Activated CD8-positive, alpha-beta T cell treated with anti-CD3 and anti-CD28 coated beads for 36 hours (primary cell): ENCODE measurements at regions not wholly inside any gene's neighbourhood (a gene's known extent, or its start where the extent isn't known, plus 50 kb on each side); places are given as distances from the start of the nearest gene placed in this dataset.

Experiments
- ATAC-seq: fragments of 200-7000 bp; cut with Tn5 transposase; one replicate; pipeline ENCODE4 v1.10.0; 2021; ENCODE audit warnings: mild to moderate bottlenecking, moderate library complexity
- CTCF ChIA-PET: fragments of 350-600 bp; sonication (Branson Sonifier 250); formaldehyde crosslinking; loops from one replicate; lab custom pipeline; 2021; ENCODE audit warnings: antibody characterized with exemption; lab: Charles Lee
- POLR2A ChIA-PET: fragments of 350-600 bp; sonication (Branson Sonifier 250); formaldehyde crosslinking; loops from one replicate; lab custom pipeline; 2021; ENCODE audit warnings: antibody characterized with exemption; lab: Charles Lee
- DNase-seq: peaks from one replicate; pipeline ENCODE4 v3.0.0-alpha.2; 2020
- H3K27ac Mint-ChIP-seq: one replicate; pipeline ENCODE4 v1.8.0; 2021; ENCODE audit warnings: mild to moderate bottlenecking, mixed read lengths
- H3K27me3 Mint-ChIP-seq: one replicate; pipeline ENCODE4 v1.8.0; 2021; ENCODE audit warnings: mixed read lengths
- H3K36me3 Mint-ChIP-seq: one replicate; pipeline ENCODE4 v1.8.0; 2021; ENCODE audit warnings: low read depth, mixed read lengths
- H3K4me1 Mint-ChIP-seq: one replicate; pipeline ENCODE4 v1.8.0; 2021; ENCODE audit warnings: low read depth, mixed read lengths
- H3K4me3 Mint-ChIP-seq: one replicate; pipeline ENCODE4 v1.8.0; 2021; ENCODE audit warnings: mild to moderate bottlenecking, moderate library complexity, mixed read lengths
- H3K9me3 Mint-ChIP-seq: one replicate; pipeline ENCODE4 v1.8.0; 2021; ENCODE audit warnings: mixed read lengths
- CTCF ChIP-seq: fragments of 200-600 bp; IDR thresholded peaks from one replicate; pipeline ENCODE4 v1.8.0; 2022; ENCODE audit warnings: antibody characterized with exemption, mild to moderate bottlenecking
- intact Hi-C: fragments of 100-400 bp; cut with micrococcal nuclease; formaldehyde crosslinking; loops from one replicate; pipeline ENCODE4 v1.10.0; 2022

- Mint-ChIP-seq H3K36me3 (no peaks in the 10 kb centered on the region), H3K4me3 (no peak overlapping the region), H3K27me3 (peaks cover 2% of the 10 kb centered on the region), H3K4me1 (peaks cover 5% of the 10 kb centered on the region), H3K27ac (no peak overlapping the region), H3K9me3 (no peaks in the 10 kb centered on the region)
- DNase-seq (no peak), ATAC-seq (no peak)
- intact Hi-C loops = no loop called here
- CTCF ChIA-PET = no interaction called here
- POLR2A ChIA-PET = no interaction called here
- no peak for TF ChIP-seq CTCF
Measured at GRCh38 chr7:85469446-85470010, 282.7 kb upstream of the SEMA3D start.

- Mint-ChIP-seq H3K4me3 (no peak overlapping the region), H3K9me3 (no peaks in the 10 kb centered on the region)
Measured at GRCh38 chr7:85464042-85464651, 277.3 kb upstream of the SEMA3D start.

GRCh38 chr7:85462671-85463070 lies 275.8 kb upstream of the SEMA3D start:
- Mint-ChIP-seq H3K36me3 (no peaks in the 10 kb centered on the region), H3K4me1 (no peaks in the 10 kb centered on the region), H3K9me3 (no peaks in the 10 kb centered on the region), H3K4me3 (no peak overlapping the region), H3K27me3 (peaks cover 2% of the 10 kb centered on the region), H3K27ac (no peak overlapping the region)
- intact Hi-C loops = no loop called here
- ChIA-PET POLR2A (no interaction called here), CTCF (interaction anchor here (0.9 kb wide), 1 partner anchor 10 kb away, joined by 3 read pairs; no protein-coding TSS in a partner anchor)
- no peak for TF ChIP-seq CTCF
- no peak for DNase-seq
- no peak for ATAC-seq

More at GRCh38 chr7:85464042-85464651, 277.3 kb upstream of the SEMA3D start:
- no peak for TF ChIP-seq CTCF
- CTCF ChIA-PET = interaction anchor here (1.0 to 1.5 kb wide), 3 partner anchors 17 to 422 kb away, joined by 3 to 4 read pairs (median 3); no protein-coding TSS in a partner anchor
- H3K27ac Mint-ChIP-seq = no peak overlapping the region
- no peaks in the 10 kb centered on the region for H3K4me1 Mint-ChIP-seq
- H3K27me3 Mint-ChIP-seq = peaks cover 2% of the 10 kb centered on the region
- no peak for DNase-seq
- no peaks in the 10 kb centered on the region for H3K36me3 Mint-ChIP-seq
- ATAC-seq = no peak
- POLR2A ChIA-PET = no interaction called here
- intact Hi-C loops = no loop called here

- no peak for DNase-seq
- CTCF ChIA-PET = no interaction called here
- Mint-ChIP-seq H3K36me3 (no peaks in the 10 kb centered on the region), H3K4me3 (no peak overlapping the region), H3K4me1 (no peaks in the 10 kb centered on the region), H3K27me3 (no peaks in the 10 kb centered on the region), H3K9me3 (no peaks in the 10 kb centered on the region), H3K27ac (no peak overlapping the region)
- POLR2A ChIA-PET = no interaction called here
- ATAC-seq = no peak
- TF ChIP-seq CTCF = no peak
- intact Hi-C loops = no loop called here
Measured at GRCh38 chr7:85457911-85458310, 271.1 kb upstream of the SEMA3D start.

- CTCF ChIA-PET = no interaction called here
Measured at GRCh38 chr7:85456254-85456653, 269.4 kb upstream of the SEMA3D start.

More at GRCh38 chr7:85456254-85456653, 269.4 kb upstream of the SEMA3D start:
- Mint-ChIP-seq H3K27me3 (no peaks in the 10 kb centered on the region), H3K4me3 (no peak overlapping the region), H3K36me3 (no peaks in the 10 kb centered on the region), H3K27ac (no peak overlapping the region), H3K9me3 (no peaks in the 10 kb centered on the region), H3K4me1 (no peaks in the 10 kb centered on the region)
- ATAC-seq = no peak
- POLR2A ChIA-PET = no interaction called here
- intact Hi-C loops = no loop called here
- no peak for TF ChIP-seq CTCF
- no peak for DNase-seq
